GM23248 (cell line): ENCODE measurements at regions not wholly inside any gene's neighbourhood (a gene's known extent, or its start where the extent isn't known, plus 50 kb on each side); places are given as distances from the start of the nearest gene placed in this dataset.

Experiments used
- DNase-seq: peaks from one replicate; pipeline ENCODE4 v3.0.0-alpha.2; 2015
- H2AFZ ChIP-seq: fragments of 200-600 bp; sonication (generic); 2 replicates; pipeline ENCODE4 v1.6.1; 2016; ENCODE audit warnings: antibody characterized with exemption
- H3F3A ChIP-seq: fragments of 200-600 bp; sonication (generic); 2 replicates; pipeline ENCODE4 v1.6.1; 2016; ENCODE audit warnings: mild to moderate bottlenecking, antibody characterized with exemption, mixed run types; ENCODE audit not compliant: insufficient read depth
- H3K27ac ChIP-seq: fragments of 200-600 bp; sonication (generic); 2 replicates; pipeline ENCODE4 v1.5.1; 2016; ENCODE audit warnings: mild to moderate bottlenecking
- H3K27me3 ChIP-seq: fragments of 200-600 bp; sonication (generic); replicated peaks from 2 replicates; pipeline ENCODE4 v1.6.1; 2016; ENCODE audit warnings: mild to moderate bottlenecking; ENCODE audit not compliant: insufficient read depth
- H3K36me3 ChIP-seq: fragments of 200-600 bp; sonication (generic); 2 replicates; pipeline ENCODE4 v1.6.1; 2016; ENCODE audit warnings: low read depth, mild to moderate bottlenecking
- H3K4me1 ChIP-seq: fragments of 200-600 bp; sonication (generic); 2 replicates; pipeline ENCODE4 v1.6.1; 2016; ENCODE audit warnings: mild to moderate bottlenecking; ENCODE audit not compliant: insufficient read depth
- H3K4me2 ChIP-seq: fragments of 200-600 bp; sonication (generic); one replicate; pipeline ENCODE4 v1.6.1; 2016; ENCODE audit warnings: mild to moderate bottlenecking; ENCODE audit not compliant: unreplicated experiment
- H3K4me3 ChIP-seq: fragments of 200-600 bp; sonication (generic); 2 replicates; pipeline ENCODE4 v1.5.1; 2016; ENCODE audit warnings: mild to moderate bottlenecking
- H3K79me2 ChIP-seq: fragments of 200-600 bp; sonication (generic); 2 replicates; pipeline ENCODE4 v1.6.1; 2016; ENCODE audit warnings: mild to moderate bottlenecking; ENCODE audit not compliant: insufficient read depth
- H3K9ac ChIP-seq: fragments of 200-600 bp; sonication (generic); 2 replicates; pipeline ENCODE4 v1.6.1; 2016; ENCODE audit warnings: mild to moderate bottlenecking
- H3K9me2 ChIP-seq: fragments of 200-600 bp; sonication (generic); 2 replicates; pipeline ENCODE4 v1.6.1; 2016; ENCODE audit warnings: mixed run types, mild to moderate bottlenecking, moderate library complexity; ENCODE audit not compliant: insufficient read depth
- H3K9me3 ChIP-seq: fragments of 200-600 bp; sonication (generic); one replicate; pipeline ENCODE4 v1.6.1; 2017; ENCODE audit warnings: low read depth
- H4K20me1 ChIP-seq: fragments of 200-600 bp; sonication (generic); 2 replicates; pipeline ENCODE4 v1.6.0; 2016; ENCODE audit not compliant: insufficient read depth
- EZH2 ChIP-seq: fragments of 200-600 bp; sonication (generic); IDR thresholded peaks from 2 replicates; pipeline ENCODE4 v1.6.1; 2018; ENCODE audit warnings: antibody characterized with exemption, mild to moderate bottlenecking; ENCODE audit not compliant: insufficient read depth, poor library complexity, severe bottlenecking
- EZH2phosphoT487 ChIP-seq: fragments of 200-600 bp; sonication (generic); IDR thresholded peaks from 2 replicates; pipeline ENCODE4 v1.6.1; 2018; ENCODE audit warnings: antibody characterized with exemption, moderate library complexity, mild to moderate bottlenecking, low read depth; ENCODE audit not compliant: insufficient read depth
- WGBS, 2 experiments: methylation state at CpG; one replicate each; pipeline ENCODE4 v1.1.6; 2015 to 2017; ENCODE audit warnings: low lambda C conversion rate in 2 of 2, low coverage in 1 of 2; ENCODE audit errors: missing lambda C conversion rate in 2 of 2; 5-methylcytosine and 5-hydroxymethylcytosine counted together
- in situ Hi-C: fragments of 300-500 bp; cut with MboI; formaldehyde crosslinking; loops from 2 replicates; pipeline ENCODE4 v1.15.0; 2020

- Histone ChIP-seq H3K9me2 (no peaks in the 10 kb centered on the region), H3F3A (no peaks in the 10 kb centered on the region), H3K4me3 (no peak overlapping the region), H4K20me1 (no peaks in the 10 kb centered on the region), H3K9ac (no peak overlapping the region), H3K9me3 (peaks cover 8% of the 10 kb centered on the region), H3K4me1 (no peaks in the 10 kb centered on the region), H3K79me2 (no peaks in the 10 kb centered on the region), H3K36me3 (no peaks in the 10 kb centered on the region), H3K27ac (no peak overlapping the region), H3K27me3 (0 out of 2 replicates have a peak, but pooled peaks cover under 1% of the 10 kb centered on the region), H3K4me2 (no peak overlapping the region), H2AFZ (no peak overlapping the region)
- 65 to 72% methylated on average over 3 of the region's 3 CpGs for WGBS, 2 experiments
- in situ Hi-C loops, result no loop called here
- no peak for DNase-seq
- TF ChIP-seq EZH2 (no peak), EZH2phosphoT487 (no peak)
These were observed 117.5 kb upstream of the UBASH3B start for GRCh38 chr11:122538060-122538459.

- no peaks in the 10 kb centered on the region for H3K9me3 ChIP-seq
- H3K79me2 ChIP-seq, result no peaks in the 10 kb centered on the region
- peak overlapping the region; percentile 34 for H3K4me2 ChIP-seq
- peaks cover 16% of the 10 kb centered on the region for H3K4me1 ChIP-seq
- H4K20me1 ChIP-seq, result no peaks in the 10 kb centered on the region
- no peaks in the 10 kb centered on the region for H3K9me2 ChIP-seq
- H2AFZ ChIP-seq, result peak overlapping the region; percentile 69; the same call in 1 of the 2 replicates
- 0 out of 2 replicates have a peak overlapping the region, but pooled peaks have one; percentile 20 for H3K4me3 ChIP-seq
- H3K36me3 ChIP-seq, result no peaks in the 10 kb centered on the region
- DNase-seq, result no peak
- in situ Hi-C loops, result loop anchor here (25.0 kb wide), 1 partner anchor 1213 kb away; no protein-coding TSS in a partner anchor
- H3F3A ChIP-seq, result peaks cover 21% of the 10 kb centered on the region
- H3K27me3 ChIP-seq, result no peaks in the 10 kb centered on the region
- no peak overlapping the region for H3K27ac ChIP-seq
- no peak overlapping the region for H3K9ac ChIP-seq
- 70 to 73% methylated on average over 2 of the region's 2 CpGs for WGBS, 2 experiments
- TF ChIP-seq EZH2phosphoT487 (no peak), EZH2 (no peak)
These were observed 130.6 kb upstream of the UBASH3B start for GRCh38 chr11:122524898-122525297.

- peaks cover 21% of the 10 kb centered on the region for H3F3A ChIP-seq
- no peaks in the 10 kb centered on the region for H4K20me1 ChIP-seq
- H3K4me1 ChIP-seq, result peaks cover 16% of the 10 kb centered on the region
- H3K36me3 ChIP-seq, result no peaks in the 10 kb centered on the region
- 40 to 42% methylated on average over 10 of the region's 10 CpGs for whole genome bisulfite sequencing, 2 experiments
- DNase-seq, result peak; percentile 62
- H3K9me2 ChIP-seq, result no peaks in the 10 kb centered on the region
- H2AFZ ChIP-seq, result peak overlapping the region; percentile 69
- H3K4me2 ChIP-seq, result peak overlapping the region; percentile 38
- no peak overlapping the region for H3K27ac ChIP-seq
- in situ Hi-C loops, result loop anchor here (25.0 kb wide), 1 partner anchor 1212 kb away; no protein-coding TSS in a partner anchor
- TF ChIP-seq EZH2 (no peak), EZH2phosphoT487 (no peak)
- no peaks in the 10 kb centered on the region for H3K27me3 ChIP-seq
- no peaks in the 10 kb centered on the region for H3K9me3 ChIP-seq
- no peaks in the 10 kb centered on the region for H3K79me2 ChIP-seq
- H3K9ac ChIP-seq, result no peak overlapping the region
- H3K4me3 ChIP-seq, result 0 out of 2 replicates have a peak overlapping the region, but pooled peaks have one; percentile 20
These were observed 131.4 kb upstream of the UBASH3B start for GRCh38 chr11:122523846-122524805.

- Histone ChIP-seq H3K27ac (no peak overlapping the region), H4K20me1 (no peaks in the 10 kb centered on the region), H3K4me1 (peaks cover 21% of the 10 kb centered on the region), H3F3A (peaks cover 21% of the 10 kb centered on the region), H3K9me3 (no peaks in the 10 kb centered on the region), H3K4me2 (no peak overlapping the region), H2AFZ (no peak overlapping the region), H3K27me3 (no peaks in the 10 kb centered on the region), H3K79me2 (no peaks in the 10 kb centered on the region), H3K9me2 (no peaks in the 10 kb centered on the region), H3K9ac (no peak overlapping the region), H3K36me3 (no peaks in the 10 kb centered on the region), H3K4me3 (no peak overlapping the region)
- in situ Hi-C loops, result loop anchor here (25.0 kb wide), 1 partner anchor 1209 kb away; no protein-coding TSS in a partner anchor
- 92 to 93% methylated on average over 2 of the region's 2 CpGs for WGBS, 2 experiments
- no peak for DNase-seq
- TF ChIP-seq EZH2 (no peak), EZH2phosphoT487 (no peak)
These were observed 133.9 kb upstream of the UBASH3B start for GRCh38 chr11:122521626-122522025.
